NOMO-1 treated with dmso at 0.1 percent for 144 hours (cell line): ENCODE measurements at regions not wholly inside any gene's neighbourhood (a gene's known extent, or its start where the extent isn't known, plus 50 kb on each side); places are given as distances from the start of the nearest gene placed in this dataset.
A peak's percentile ranks its signal among the peaks of the same experiment; 100 is the strongest.

Experiments
- DNase-seq: peaks from one replicate; lab custom pipeline; 2025; ENCODE audit not compliant: unreplicated experiment; lab: John Stamatoyannopoulos, UW

DNA sequence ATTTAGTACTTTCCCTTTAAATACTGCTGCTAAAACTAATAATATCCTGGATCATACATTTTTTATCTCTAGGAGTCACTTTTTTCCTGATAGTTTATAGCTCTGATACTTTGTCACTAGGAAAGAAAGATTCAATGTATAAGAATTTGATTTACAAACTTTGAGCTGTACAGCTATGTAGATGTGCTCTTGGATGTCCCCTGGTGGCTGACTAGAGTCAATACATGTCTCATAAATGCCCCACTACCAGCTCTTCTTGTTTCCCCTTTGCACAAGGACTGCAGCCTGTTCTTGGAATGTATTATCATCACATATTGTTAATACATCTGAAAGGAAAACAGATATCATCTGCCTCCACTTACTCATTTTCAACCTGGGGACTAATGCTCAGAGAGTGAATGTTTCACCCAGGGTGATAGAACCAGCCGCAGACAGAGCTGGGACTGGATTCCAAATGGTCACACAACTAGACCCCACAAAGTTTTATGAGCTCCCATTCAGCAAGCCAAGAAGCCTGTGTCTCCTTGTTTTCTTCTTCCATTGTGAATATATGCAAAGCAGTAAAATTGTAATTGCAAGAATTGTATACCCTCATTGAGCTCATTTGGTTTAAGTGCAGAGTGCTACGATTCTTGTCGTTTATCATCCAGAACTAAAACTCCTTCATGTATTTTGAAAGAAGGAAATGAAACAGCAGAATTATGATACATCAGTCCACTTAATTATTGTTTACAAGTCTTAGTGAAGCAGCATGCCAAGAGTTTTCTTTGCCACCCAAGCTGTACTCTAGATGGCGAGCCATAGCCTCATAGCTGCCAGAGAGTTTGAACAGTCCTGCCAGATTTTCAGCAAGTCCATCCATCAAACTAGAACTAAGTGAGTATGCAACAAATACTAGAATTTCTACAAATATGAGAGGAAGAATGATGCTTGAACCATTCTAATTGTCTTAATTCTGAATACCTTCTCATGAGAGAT, 261.6 kb upstream of the LMCD1 start:
- peak; percentile 4 for DNase-seq

GRCh38 chr3:8246070-8246469, 255.6 kb upstream of the LMCD1 start:
- DNase-seq = no peak

DNA sequence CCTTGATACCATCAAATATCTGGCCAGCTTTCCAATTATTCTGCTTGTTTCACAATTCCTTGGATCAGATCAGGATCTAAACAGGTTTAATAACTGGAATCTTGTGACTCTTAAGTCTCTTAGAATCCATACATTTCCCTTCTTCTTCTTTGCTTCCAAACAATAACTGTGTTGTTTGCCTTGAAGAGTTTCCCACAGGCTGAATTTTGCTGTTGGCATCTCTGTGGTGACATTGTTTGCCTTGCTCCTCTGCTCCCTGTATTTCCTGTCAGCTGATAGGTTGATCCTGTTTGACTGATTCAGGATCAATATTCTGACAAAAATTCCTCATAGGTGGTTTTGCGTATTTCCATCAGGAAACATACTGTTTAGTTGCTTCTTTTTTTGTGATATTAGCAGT, 248.4 kb upstream of the LMCD1 start:
- no peak for DNase-seq

GRCh38 chr3:8254489-8254888, 247.1 kb upstream of the LMCD1 start:
- DNase-seq = no peak

- no peak for DNase-seq
Measured at GRCh38 chr3:8255725-8256124, 245.9 kb upstream of the LMCD1 start.

- no peak for DNase-seq
Measured at GRCh38 chr3:8256441-8257071, 245.1 kb upstream of the LMCD1 start.

- no peak for DNase-seq
Measured at GRCh38 chr3:8261018-8261417, 240.6 kb upstream of the LMCD1 start.

GRCh38 chr3:8266730-8267131, 234.9 kb upstream of the LMCD1 start:
- no peak for DNase-seq

DNA sequence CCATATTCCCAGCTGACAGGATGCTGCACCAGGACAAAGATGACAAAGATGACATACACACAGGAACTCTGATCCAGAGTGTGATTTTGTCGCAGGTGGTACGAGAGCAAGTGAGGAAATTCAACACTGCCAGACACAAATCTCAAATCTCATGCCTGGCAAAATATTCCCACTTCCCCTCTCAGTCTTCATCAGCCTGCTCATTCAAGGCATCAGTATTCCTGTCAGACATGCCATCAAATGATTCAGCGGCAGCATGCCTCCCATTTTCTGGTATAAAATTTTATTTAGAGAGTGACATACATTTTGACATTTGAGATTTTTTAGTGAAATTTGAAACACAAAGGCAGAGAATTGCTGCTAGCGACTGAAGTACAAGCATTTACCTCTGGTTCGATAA, 228.1 kb upstream of the LMCD1 start:
- no peak for DNase-seq

- DNase-seq = no peak
Measured at GRCh38 chr3:8276056-8276455, 225.6 kb upstream of the LMCD1 start.

DNA sequence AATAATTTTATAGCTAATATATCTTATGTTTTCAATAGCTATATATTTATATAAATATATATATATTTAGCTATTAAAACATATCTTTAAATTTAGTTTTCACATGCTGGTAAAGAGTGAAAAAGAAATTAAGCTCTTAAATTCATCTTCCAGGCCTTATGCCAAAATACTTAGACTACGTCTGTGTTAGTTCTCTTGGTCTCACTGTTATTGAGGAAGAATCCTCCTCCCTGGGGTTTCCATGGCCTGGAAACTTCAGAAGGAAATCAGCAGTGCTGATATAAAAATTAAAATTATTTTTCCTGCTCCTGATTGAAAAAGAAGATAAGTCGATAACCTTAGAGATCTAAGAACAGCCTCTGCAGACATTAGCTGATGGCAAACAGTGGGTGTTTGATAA, 225.1 kb upstream of the LMCD1 start:
- DNase-seq = no peak

GRCh38 chr3:8278448-8278847, 223.2 kb upstream of the LMCD1 start:
- DNase-seq = no peak

GRCh38 chr3:8279476-8279875, 222.1 kb upstream of the LMCD1 start:
- DNase-seq = no peak

DNA sequence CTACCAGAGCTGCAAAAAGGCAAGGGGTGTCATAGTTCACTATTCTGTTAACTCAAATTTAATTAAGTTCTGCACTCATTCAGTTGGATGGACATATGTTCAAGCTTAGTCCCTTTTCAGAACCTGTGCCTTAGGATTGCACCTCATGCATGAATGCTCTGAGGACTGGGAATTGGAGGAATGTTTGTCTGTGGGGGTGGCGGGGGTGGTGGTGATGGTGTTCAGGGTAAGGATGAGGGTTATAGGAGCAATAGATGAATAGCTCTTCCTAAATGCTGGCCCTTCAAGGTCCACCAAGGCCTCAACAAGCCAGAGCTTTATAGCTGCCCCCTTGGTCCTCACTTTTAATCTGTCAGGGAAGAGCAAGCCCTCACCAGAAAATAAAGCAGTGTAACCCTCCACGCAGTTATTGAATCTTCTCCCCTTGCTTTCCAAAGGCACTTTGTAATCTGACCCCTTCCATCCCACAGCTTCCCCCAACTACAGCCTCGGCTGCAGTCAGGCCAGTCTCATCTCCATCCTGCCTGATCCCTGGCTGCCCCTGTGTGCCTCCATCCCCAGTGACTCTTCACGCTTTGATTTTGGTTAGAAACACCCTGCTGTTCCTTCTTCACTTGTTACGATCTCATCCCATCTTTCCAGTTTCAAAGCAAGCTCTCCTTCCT, 221.6 kb upstream of the LMCD1 start:
- DNase-seq = no peak

DNA sequence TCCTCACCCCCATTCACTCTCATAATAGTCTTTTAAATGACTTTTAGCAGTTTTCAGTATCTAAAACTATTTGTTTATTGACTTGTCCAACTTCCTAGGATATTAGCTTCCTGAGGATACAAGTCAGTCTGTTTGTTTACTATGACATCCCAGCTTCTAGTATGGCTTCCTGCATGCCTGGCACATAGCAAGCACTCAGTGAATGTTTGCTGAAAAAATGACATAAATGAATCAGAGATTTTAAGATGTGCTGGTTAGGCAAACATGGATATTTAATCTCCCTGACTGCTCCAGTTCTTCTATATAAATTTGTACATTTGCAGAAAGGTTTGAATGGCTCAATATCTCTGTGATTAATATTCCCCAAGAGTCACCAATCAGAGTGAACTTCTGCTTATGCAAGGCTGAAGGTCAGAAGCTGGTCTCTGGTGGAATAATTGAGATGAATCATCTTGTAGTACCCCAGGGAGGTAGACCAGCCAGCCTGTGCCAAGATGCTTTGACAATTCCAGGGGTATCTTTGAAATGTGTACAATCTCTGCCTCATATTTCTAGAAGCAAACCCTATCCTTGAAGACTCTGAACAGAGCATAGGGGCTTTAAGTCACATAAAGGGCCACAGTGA, 219.0 kb upstream of the LMCD1 start:
- no peak for DNase-seq

DNA sequence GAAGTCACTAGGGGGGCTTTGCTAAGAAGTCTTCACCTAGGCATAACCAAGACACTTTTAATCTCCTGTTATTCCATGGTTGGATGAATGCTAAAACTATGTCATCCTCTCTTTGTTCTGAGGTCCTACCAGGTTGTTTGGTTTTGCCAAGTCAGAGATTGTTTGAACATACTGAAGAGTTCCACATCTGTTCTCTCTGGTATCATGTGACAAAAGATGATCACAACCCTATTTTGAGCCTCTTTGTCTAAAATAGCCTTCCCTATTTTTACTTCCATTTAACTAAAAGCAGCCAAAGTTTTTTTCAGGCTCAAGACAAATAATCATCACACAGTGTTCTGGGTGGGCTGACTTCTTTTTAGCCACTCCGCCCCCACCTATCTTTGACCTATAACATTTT, 218.4 kb upstream of the LMCD1 start:
- DNase-seq = no peak

- DNase-seq = no peak
Measured at GRCh38 chr3:8286086-8286485, 215.5 kb upstream of the LMCD1 start.

DNA sequence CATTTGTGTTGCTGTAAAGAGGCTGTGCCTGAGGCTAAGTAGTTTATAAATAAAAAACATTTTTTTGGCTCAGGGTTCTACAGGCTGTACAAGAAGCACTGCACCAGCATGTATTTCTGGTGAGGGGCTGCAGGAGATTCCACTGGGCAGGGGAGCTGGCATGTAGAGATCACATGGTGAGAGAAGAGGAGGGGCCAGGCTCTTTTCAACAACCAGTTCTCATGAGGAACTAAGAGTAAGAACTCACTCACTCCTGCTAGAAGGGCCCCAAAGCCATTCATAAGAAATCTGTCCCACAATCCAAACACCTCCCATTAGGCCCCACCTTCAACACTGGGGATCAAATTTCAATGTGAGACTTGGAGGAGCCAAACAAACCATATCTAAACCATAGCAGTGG, 214.9 kb upstream of the LMCD1 start:
- no peak for DNase-seq

- DNase-seq = no peak
Measured at GRCh38 chr3:8290611-8291010, 211.0 kb upstream of the LMCD1 start.

GRCh38 chr3:8296461-8296860, 205.2 kb upstream of the LMCD1 start:
- no peak for DNase-seq
